HCT116 (cell line): ENCODE measurements at regions not wholly inside any gene's neighbourhood (a gene's known extent, or its start where the extent isn't known, plus 50 kb on each side); places are given as distances from the start of the nearest gene placed in this dataset.

ENCODE experiments used
- ATAC-seq: fragments of 200-7000 bp; cut with Tn5 transposase; 2 replicates; pipeline ENCODE4 v1.9.1; 2020; ENCODE audit warnings: mild to moderate bottlenecking, moderate library complexity
- BruUV-seq: library from RNA; stranded (reverse); fragments of 400-500 nt; replicated peaks from 2 replicates; lab custom pipeline; 2021; lab: Mats Ljungman, UMichigan
- CTCF ChIA-PET: fragments of 300-600 bp; sonication (Branson Sonifier 250); formaldehyde crosslinking; loops from one replicate; lab custom pipeline; 2021; ENCODE audit warnings: antibody characterized with exemption; lab: Charles Lee
- POLR2A ChIA-PET: fragments of 300-600, 350-600 bp; sonication (Branson Sonifier 250); formaldehyde crosslinking; loops from one replicate; lab custom pipeline; 2021; ENCODE audit warnings: antibody characterized with exemption; lab: Charles Lee
- RAD21 ChIA-PET, 2 experiments: fragments of 300-600 bp; sonication (Branson Sonifier 250); formaldehyde crosslinking; loops; one replicate each; lab custom pipeline; 2023; ENCODE audit warnings: low total read pairs in 2 of 2; ENCODE audit not compliant: uncharacterized antibody in 2 of 2, unreplicated experiment in 2 of 2, low non-redundant PET in 1 of 2; lab: Charles Lee
- DNase-seq: peaks from one replicate; pipeline ENCODE4 v3.0.0-alpha.2; 2010; ENCODE audit warnings: low read depth, low spot score
- H2AFZ ChIP-seq: fragments of 200-600 bp; shearing (Covaris generic), sonication (generic); 2 replicates; pipeline ENCODE4 v1.6.1; 2017; ENCODE audit warnings: low read depth, mixed run types, mixed read lengths, antibody characterized with exemption, low read length; ENCODE audit not compliant: poor library complexity, severe bottlenecking
- H3K27ac ChIP-seq: 2 replicates; pipeline ENCODE4 v1.5.1; 2012; ENCODE audit warnings: low read depth, low read length
- H3K27me3 ChIP-seq: fragments of 200-600 bp; sonication (generic); 2 replicates; pipeline ENCODE4 v1.6.1; 2016; ENCODE audit warnings: mixed run types, low read length, mixed read lengths; ENCODE audit not compliant: insufficient read depth
- H3K36me3 ChIP-seq, 2 experiments: fragments of 200-500 bp in 1 of 2; fragments of 200-600 bp in 1 of 2; sonication (Bioruptor generic) in 1 of 2; sonication (generic) in 1 of 2; 2 replicates each; pipeline versions ENCODE4 v1.5.1 to v1.6.1; 2014 to 2016; ENCODE audit warnings: low read length in 2 of 2, inconsistent platforms in 1 of 2, mixed read lengths in 1 of 2, mixed run types in 1 of 2; ENCODE audit not compliant: insufficient read depth in 2 of 2, control insufficient read depth in 1 of 2
- H3K4me1 ChIP-seq, 2 experiments: fragments of 200-600 bp in 1 of 2; sonication (generic) in 1 of 2; 2 replicates each; pipeline versions ENCODE4 v1.5.1 to v1.6.1; 2012 to 2017; ENCODE audit warnings: low read length in 2 of 2, inconsistent platforms in 1 of 2, mild to moderate bottlenecking in 1 of 2, mixed read lengths in 1 of 2, mixed run types in 1 of 2, moderate library complexity in 1 of 2; ENCODE audit not compliant: insufficient read depth in 2 of 2, control insufficient read depth in 1 of 2
- H3K4me2 ChIP-seq: fragments of 200-600 bp; sonication (generic); 2 replicates; pipeline ENCODE4 v1.6.1; 2017; ENCODE audit warnings: mixed run types, low read length, mixed read lengths
- H3K4me3 ChIP-seq, 2 experiments: fragments of 200-600 bp in 1 of 2; sonication (generic) in 1 of 2; replicated peaks in 1 of 2; 2 replicates each; pipeline ENCODE4 v1.5.1; 2011 to 2016; ENCODE audit warnings: low read length in 2 of 2, control low read depth in 1 of 2, low read depth in 1 of 2, mild to moderate bottlenecking in 1 of 2, mixed read lengths in 1 of 2, mixed run types in 1 of 2
- H3K79me2 ChIP-seq: fragments of 200-600 bp; sonication (generic); 2 replicates; pipeline ENCODE4 v1.6.1; 2017; ENCODE audit warnings: mild to moderate bottlenecking, mixed run types, low read length, moderate library complexity, mixed read lengths; ENCODE audit not compliant: insufficient read depth
- H3K9ac ChIP-seq: fragments of 200-600 bp; sonication (generic); 2 replicates; pipeline ENCODE4 v1.6.1; 2016; ENCODE audit warnings: low read length, mixed read lengths
- H3K9me2 ChIP-seq: fragments of 200-600 bp; sonication (generic), shearing (Covaris generic); 2 replicates; pipeline ENCODE4 v1.6.1; 2017; ENCODE audit warnings: mixed run types, mild to moderate bottlenecking, moderate library complexity; ENCODE audit not compliant: insufficient read depth
- H3K9me3 ChIP-seq, 2 experiments: fragments of 200-500 bp in 1 of 2; fragments of 200-600 bp in 1 of 2; sonication (Bioruptor generic) in 1 of 2; sonication (generic) in 1 of 2; 2 replicates each; pipeline ENCODE4 v1.6.1; 2014 to 2017; ENCODE audit warnings: low read length in 2 of 2, mixed read lengths in 2 of 2, inconsistent platforms in 1 of 2, low read depth in 1 of 2, mild to moderate bottlenecking in 1 of 2, mixed run types in 1 of 2, moderate library complexity in 1 of 2; ENCODE audit not compliant: control insufficient read depth in 1 of 2, insufficient read depth in 1 of 2
- H4K20me1 ChIP-seq: fragments of 200-600 bp; sonication (generic), shearing (Covaris generic); 2 replicates; pipeline ENCODE4 v1.6.1; 2017; ENCODE audit warnings: mixed run types, mild to moderate bottlenecking, moderate library complexity; ENCODE audit not compliant: insufficient read depth
- CEBPB ChIP-seq: IDR thresholded peaks from 2 replicates; pipeline ENCODE4 v1.6.1; 2012; ENCODE audit warnings: low read depth
- ELF1 ChIP-seq: IDR thresholded peaks from 2 replicates; pipeline ENCODE4 v1.6.1; 2012; ENCODE audit warnings: low read depth, borderline replicate concordance
- EZH2phosphoT487 ChIP-seq: fragments of 200-600 bp; IDR thresholded peaks from 2 replicates; pipeline ENCODE4 v1.6.1; 2018; ENCODE audit warnings: antibody characterized with exemption, borderline replicate concordance
- FOSL1 ChIP-seq: IDR thresholded peaks from 2 replicates; pipeline ENCODE4 v1.6.1; 2012; ENCODE audit warnings: low read depth
- MAX ChIP-seq: IDR thresholded peaks from 2 replicates; pipeline ENCODE4 v1.6.1; 2012
- POLR2AphosphoS5 ChIP-seq: IDR thresholded peaks from 2 replicates; pipeline ENCODE4 v1.6.1; 2011; ENCODE audit warnings: mild to moderate bottlenecking, low read depth, low read length, moderate library complexity
- SIN3A ChIP-seq: IDR thresholded peaks from 2 replicates; pipeline ENCODE4 v1.6.1; 2012; ENCODE audit warnings: low read depth
- SP1 ChIP-seq: IDR thresholded peaks from 2 replicates; pipeline ENCODE4 v1.6.1; 2012; ENCODE audit warnings: low read depth
- SRF ChIP-seq: IDR thresholded peaks from 2 replicates; pipeline ENCODE4 v1.6.1; 2012; ENCODE audit warnings: low read depth
- ZBTB33 ChIP-seq: IDR thresholded peaks from 2 replicates; pipeline ENCODE4 v1.6.1; 2011; ENCODE audit warnings: mild to moderate bottlenecking, low read length, moderate library complexity; ENCODE audit not compliant: insufficient replicate concordance; ENCODE audit errors: extremely low read depth
- ZFX ChIP-seq: fragments of 450-650 bp; IDR thresholded peaks from 2 replicates; pipeline ENCODE4 v1.6.1; 2017
- intact Hi-C: fragments of 100-400 bp; cut with micrococcal nuclease; formaldehyde crosslinking; loops from 2 replicates; pipeline ENCODE4 v1.10.0; 2022
- TF ChIP-seq, protein P1 (sequence below), 3 experiments: fragments of 200-600 bp in 1 of 3; sonication (generic) in 1 of 3; IDR thresholded peaks in 2 of 3; conservative IDR thresholded peaks in 1 of 3; 2 replicates each; pipeline ENCODE4 v1.5.1; 2012 to 2017; ENCODE audit warnings: low read depth in 2 of 3, low read length in 2 of 3, antibody characterized with exemption in 1 of 3, borderline replicate concordance in 1 of 3, control low read depth in 1 of 3, mild to moderate bottlenecking in 1 of 3, mixed read lengths in 1 of 3, mixed run types in 1 of 3, moderate library complexity in 1 of 3; ENCODE audit not compliant: insufficient read depth in 1 of 3
- TF ChIP-seq, protein P2 (sequence below): IDR thresholded peaks from 2 replicates; pipeline ENCODE4 v1.6.1; 2012

DNA sequence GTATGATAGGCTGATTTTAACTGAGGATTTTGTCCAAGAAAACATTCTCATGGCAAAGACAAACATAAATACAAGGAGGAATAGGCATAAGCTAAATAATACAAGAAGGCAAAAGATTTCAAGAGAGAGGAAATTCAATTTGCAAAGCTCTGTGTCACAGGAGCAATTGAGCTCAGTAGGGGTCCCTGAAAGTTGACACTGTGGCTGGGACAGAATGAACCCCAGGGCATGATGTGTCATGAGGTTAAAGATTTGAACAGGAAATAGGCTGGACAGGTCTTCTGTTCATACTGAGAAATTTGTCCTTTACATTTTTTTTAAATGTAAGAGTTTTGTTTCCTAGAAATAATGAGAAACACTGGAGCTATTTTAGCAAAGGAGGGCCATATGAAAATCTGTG lies 555.4 kb upstream of the NEGR1 start:
- ATAC-seq, result no peak
- POLR2A ChIA-PET, result no interaction called here
- DNase-seq, result no peak
- Histone ChIP-seq H4K20me1 (no peaks in the 10 kb centered on the region; the same call in 1 of the 2 replicates), H2AFZ (no peak overlapping the region), H3K27ac (no peak overlapping the region), H3K36me3 (no peaks in the 10 kb centered on the region), H3K9ac (no peak overlapping the region), H3K4me3 (no peak overlapping the region), H3K9me2 (no peaks in the 10 kb centered on the region), H3K4me2 (no peak overlapping the region), H3K27me3 (no peaks in the 10 kb centered on the region), H3K4me1 (no peaks in the 10 kb centered on the region), H3K9me3 (peaks cover 14 to 15% of the 10 kb centered on the region in 2 experiments; a peak in 2 of 4 replicates), H3K79me2 (no peaks in the 10 kb centered on the region)
- CTCF ChIA-PET, result no interaction called here
- no TSS peak for BruUV-seq
- intact Hi-C loops, result no loop called here
- RAD21 ChIA-PET, result no interaction called here
- TF ChIP-seq SRF (no peak), EZH2phosphoT487 (no peak), FOSL1 (no peak), SIN3A (no peak), MAX (no peak), SP1 (no peak), ZFX (no peak), CEBPB (no peak), POLR2AphosphoS5 (no peak), ELF1 (no peak), ZBTB33 (no peak)
- TF ChIP-seq, protein P1, sequence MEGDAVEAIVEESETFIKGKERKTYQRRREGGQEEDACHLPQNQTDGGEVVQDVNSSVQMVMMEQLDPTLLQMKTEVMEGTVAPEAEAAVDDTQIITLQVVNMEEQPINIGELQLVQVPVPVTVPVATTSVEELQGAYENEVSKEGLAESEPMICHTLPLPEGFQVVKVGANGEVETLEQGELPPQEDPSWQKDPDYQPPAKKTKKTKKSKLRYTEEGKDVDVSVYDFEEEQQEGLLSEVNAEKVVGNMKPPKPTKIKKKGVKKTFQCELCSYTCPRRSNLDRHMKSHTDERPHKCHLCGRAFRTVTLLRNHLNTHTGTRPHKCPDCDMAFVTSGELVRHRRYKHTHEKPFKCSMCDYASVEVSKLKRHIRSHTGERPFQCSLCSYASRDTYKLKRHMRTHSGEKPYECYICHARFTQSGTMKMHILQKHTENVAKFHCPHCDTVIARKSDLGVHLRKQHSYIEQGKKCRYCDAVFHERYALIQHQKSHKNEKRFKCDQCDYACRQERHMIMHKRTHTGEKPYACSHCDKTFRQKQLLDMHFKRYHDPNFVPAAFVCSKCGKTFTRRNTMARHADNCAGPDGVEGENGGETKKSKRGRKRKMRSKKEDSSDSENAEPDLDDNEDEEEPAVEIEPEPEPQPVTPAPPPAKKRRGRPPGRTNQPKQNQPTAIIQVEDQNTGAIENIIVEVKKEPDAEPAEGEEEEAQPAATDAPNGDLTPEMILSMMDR (IDR thresholded peaks at IDR 0.05 in 2 of 3, conservative IDR thresholded peaks at IDR 0.05 in 1 of 3; ENCODE audit: borderline replicate concordance in 1 of 3, insufficient read depth in 1 of 3, low read depth in 2 of 3, low read length in 2 of 3), result no peak
- TF ChIP-seq, protein P2, sequence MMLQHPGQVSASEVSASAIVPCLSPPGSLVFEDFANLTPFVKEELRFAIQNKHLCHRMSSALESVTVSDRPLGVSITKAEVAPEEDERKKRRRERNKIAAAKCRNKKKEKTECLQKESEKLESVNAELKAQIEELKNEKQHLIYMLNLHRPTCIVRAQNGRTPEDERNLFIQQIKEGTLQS, result no peak
